Suppressor macrophage treated with lipopolysaccharide for 1 hour (primary cell): ENCODE measurements at regions not wholly inside any gene's neighbourhood (a gene's known extent, or its start where the extent isn't known, plus 50 kb on each side); places are given as distances from the start of the nearest gene placed in this dataset.

Experiments
- DNase-seq, 3 donors: peaks; one replicate each; pipeline ENCODE4 v3.0.0-alpha.2; 2020 to 2022

DNA sequence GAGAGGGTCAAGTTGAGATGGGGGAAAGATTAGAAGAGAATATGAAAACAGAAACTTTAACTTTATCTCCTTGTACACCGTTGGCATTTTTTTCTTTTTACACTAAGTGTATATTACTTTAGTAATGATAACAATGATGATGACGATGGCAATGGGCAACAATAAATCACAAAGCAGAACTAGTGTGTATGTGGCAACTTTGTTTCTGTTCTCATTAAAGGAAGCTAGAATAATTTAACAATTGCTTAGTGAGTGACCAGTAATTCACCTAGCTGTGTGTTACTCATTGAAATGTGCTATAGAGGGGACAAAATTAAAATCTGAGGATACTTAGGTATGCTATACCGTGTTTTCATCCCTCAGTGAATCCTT lies 318.5 kb upstream of the TBL1XR1 start:
- DNase-seq, result peak in 2 of 3 donors; percentile 40 to 43

GRCh38 chr3:177516158-177517011 lies 319.1 kb upstream of the TBL1XR1 start:
- DNase-seq, result no peak

- DNase-seq, result no peak
Measured at GRCh38 chr3:177517906-177518305, 320.6 kb upstream of the TBL1XR1 start.

DNA sequence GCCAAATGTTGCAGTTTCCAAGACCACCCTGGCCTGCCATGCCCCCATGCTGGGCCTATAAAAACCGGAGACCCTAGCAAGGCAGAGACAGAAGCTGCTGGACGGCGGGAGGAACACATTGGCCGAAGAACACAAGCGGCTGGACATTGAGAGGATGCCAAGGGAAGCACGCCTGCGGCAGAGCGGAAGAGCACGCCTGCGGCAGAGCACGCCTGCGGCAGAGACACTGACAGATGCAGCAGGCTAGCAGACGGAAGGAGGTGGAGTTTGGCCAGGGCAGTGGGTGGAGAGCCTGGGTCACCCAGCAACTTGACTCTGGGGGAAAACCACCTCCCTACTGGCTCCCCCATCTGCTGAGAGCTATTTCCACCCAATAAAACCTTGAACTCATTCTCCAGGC lies 322.3 kb upstream of the TBL1XR1 start:
- no peak for DNase-seq

GRCh38 chr3:177521305-177521704 lies 324.0 kb upstream of the TBL1XR1 start:
- no peak for DNase-seq

- DNase-seq, result no peak
Measured at GRCh38 chr3:177522051-177522450, 324.8 kb upstream of the TBL1XR1 start.

DNA sequence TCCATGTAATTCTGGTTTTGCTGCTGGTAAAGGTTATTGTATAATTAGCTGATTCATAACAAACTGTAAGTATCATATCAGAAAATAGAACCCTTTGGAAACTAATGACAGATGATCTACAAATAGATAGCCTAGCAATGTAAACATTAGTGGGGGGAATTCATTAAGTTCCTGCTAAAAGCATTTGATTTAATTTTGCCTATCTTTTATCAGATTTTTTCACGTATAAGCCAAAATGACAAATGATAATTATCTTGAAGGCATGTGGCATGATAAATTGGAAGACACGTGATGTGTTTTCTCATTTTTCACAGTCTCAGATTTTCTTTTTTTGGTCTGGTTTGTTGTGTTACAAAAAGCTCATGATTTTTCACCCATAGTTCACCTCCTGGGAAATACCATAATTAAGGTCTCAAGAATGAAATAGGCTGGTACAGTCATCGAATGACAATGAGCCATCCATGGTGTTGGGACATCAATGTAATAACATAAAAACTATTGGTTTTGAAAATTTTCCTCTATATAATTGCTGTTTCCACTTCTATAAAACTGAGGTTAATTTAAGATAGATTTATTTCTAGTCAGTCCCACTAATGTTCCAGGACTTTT lies 325.9 kb upstream of the TBL1XR1 start:
- DNase-seq, result peak; percentile 43 to 78 (median 53)

- DNase-seq, result peak in 2 of 3 donors; percentile 27 to 41
Measured at GRCh38 chr3:177523872-177524438, 326.7 kb upstream of the TBL1XR1 start.

DNA sequence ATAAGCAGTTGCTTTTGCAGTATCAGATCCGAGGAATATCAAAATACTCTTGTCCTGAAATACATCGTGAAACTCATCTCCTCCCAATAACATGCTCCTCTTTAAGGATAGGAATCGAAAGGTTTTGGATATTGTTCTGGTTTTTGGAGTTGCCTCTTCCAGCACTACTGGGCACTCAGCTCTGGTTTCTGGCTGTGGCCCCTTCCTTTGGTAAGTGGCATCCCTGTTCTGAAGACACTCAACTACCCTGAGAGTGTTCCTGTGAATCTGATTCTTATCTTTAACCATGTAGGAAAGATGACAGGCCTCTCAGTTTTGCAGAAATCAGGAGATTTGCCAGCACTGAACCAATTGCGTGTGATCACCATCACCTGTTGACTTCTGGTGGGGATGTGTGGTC lies 327.5 kb upstream of the TBL1XR1 start:
- DNase-seq, result no peak

DNA sequence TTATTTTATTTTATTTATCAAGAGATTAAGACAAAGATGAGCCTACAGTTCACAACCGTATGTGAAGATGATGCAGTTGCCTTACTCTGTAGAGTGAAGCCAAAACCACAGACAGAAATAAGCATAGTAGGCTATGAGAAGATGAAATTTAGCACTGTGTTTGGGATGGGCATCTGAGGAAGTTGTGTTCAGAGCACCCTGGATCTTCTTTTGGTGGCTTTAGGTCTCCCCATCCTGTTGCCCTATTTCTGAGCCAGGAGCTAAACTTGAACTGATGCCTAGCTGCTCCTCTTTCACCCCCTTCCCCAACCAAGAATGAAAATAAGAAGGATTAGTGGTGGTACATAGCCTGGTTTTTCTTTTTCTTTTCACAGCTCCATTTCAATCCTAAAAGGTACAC lies 328.1 kb upstream of the TBL1XR1 start:
- DNase-seq, result no peak

- DNase-seq, result peak; percentile 34 to 48 (median 43)
Measured at GRCh38 chr3:177525987-177526712, 328.9 kb upstream of the TBL1XR1 start.

- DNase-seq, result no peak
Measured at GRCh38 chr3:177527182-177527581, 329.9 kb upstream of the TBL1XR1 start.

DNA sequence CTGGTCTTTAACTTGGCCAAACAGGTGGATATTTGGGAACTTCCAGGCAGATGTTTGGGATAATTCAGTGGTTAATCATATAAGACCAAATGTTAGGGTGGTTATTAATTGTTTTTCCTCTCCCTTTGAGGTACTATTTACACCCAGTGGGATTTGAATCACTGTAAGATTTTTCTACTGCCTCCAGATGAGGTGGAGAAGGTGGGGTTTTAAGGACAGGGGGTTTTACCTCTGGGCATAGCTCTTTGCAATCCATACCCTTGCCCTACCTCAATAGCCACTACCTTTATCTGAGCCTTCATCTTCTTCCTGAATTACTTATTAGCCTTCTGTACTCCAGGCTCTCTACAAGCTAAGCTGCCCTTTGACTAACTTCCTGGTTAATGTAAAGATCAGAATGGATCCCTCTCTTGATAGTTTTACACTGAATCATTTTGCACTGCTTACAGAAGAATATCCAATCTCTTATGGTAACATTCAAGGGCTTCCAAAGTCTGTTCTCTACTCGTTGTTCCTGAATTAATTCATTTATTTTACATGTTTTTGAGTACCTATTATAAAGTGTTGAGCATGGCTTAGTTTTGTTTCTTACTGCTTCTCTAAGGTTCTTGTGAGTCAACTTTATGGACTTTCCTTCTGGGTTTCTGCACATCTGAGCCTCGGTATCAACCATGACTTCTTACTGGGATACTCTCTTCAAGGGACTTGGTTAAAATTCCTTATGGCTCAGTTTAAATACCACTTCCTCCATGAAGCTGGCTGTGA lies 331.2 kb upstream of the TBL1XR1 start:
- no peak for DNase-seq

DNA sequence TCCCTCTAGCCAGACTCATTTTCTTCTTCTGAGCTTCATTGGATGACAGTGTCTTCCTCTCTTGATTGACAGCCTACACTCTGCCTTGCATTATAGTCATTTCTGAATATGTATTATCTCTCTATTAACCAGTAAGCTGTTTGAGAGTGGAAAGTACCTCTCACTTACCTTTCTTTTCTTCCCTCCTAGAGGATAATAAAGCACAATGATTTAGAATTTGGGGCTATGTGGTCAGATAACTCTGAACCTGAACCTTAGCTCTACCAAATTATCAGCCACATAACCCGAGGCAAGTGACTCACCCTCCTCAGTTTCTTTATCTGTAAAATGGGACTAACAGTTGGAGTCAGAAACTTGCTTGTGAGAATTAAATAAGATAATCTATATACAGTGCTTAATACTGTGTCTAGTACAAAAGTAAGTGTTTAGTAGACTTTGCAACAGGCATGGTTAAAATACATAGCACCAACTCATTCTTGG lies 331.8 kb upstream of the TBL1XR1 start:
- DNase-seq, result no peak

DNA sequence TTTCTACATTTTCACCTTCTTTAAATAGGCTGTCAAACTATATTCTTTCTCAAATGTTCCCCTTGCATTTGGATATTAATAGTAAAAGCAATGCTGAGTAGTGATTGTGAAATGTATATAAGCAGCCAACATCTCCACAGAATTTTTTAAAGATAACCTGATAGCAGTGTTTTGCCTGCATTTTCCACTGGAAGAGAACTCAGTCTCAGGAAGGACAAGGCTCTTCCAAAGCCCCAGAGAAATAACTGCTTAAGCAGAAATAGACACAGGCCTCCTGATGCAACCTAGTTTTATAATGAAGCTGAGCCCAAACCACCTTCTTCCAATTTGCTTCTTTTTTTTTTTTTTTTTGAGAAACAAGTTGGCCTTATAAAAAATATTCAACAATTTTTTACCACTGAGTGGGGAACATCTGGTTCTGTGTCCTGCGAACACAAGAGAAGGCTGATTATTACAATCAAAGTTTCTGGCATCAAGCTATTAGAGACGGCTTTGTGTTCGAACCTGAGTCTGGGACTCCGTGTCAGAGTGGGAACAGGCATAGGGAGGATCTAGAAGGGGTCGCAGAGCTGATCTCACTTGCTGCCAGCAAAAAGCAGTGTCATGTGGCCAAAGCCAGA lies 332.5 kb upstream of the TBL1XR1 start:
- no peak for DNase-seq

GRCh38 chr3:177530908-177531307 lies 333.6 kb upstream of the TBL1XR1 start:
- DNase-seq, result no peak

- DNase-seq, result no peak
Measured at GRCh38 chr3:177536873-177537272, 339.6 kb upstream of the TBL1XR1 start.

- no peak for DNase-seq
Measured at GRCh38 chr3:177537612-177538011, 340.3 kb upstream of the TBL1XR1 start.

DNA sequence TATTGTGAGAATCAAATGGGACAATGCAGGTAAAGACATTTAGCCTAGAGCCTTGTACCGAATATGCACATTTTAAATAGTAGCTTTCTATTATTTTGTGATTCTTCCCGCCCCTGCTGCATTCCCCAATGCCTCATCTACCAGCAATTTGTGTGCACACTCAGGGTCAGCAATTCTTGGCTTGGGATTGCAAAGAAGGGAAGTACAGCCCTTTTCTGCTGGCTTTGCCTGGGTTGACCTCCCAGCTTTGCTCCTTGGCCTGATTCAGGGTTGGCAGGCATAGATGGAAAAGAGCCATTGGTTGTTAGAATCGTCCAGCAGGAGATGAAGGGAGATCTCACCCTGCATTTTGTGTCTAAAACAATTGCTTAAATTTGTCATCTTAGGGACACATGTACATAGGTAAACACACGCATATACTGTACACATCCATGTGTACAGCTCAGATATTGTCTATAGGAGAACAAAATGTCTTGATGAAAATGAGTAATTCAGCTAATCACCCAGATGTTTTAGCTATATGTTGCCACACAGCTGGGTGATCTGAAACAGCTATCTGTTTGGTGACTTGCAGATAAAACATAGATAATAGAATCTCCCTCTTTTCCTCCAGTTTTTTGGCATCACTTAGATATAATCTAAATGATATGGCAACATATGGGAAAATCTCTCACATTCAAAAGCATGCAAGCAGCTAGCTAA lies 340.9 kb upstream of the TBL1XR1 start:
- peak; percentile 38 to 52 (median 49) for DNase-seq

- DNase-seq, result no peak
Measured at GRCh38 chr3:177538750-177539730, 341.8 kb upstream of the TBL1XR1 start.
